ENCODE measurements at regions not wholly inside any gene's neighbourhood (a gene's known extent, or its start where the extent isn't known, plus 50 kb on each side); places are given as distances from the start of the nearest gene placed in this dataset.

DNA sequence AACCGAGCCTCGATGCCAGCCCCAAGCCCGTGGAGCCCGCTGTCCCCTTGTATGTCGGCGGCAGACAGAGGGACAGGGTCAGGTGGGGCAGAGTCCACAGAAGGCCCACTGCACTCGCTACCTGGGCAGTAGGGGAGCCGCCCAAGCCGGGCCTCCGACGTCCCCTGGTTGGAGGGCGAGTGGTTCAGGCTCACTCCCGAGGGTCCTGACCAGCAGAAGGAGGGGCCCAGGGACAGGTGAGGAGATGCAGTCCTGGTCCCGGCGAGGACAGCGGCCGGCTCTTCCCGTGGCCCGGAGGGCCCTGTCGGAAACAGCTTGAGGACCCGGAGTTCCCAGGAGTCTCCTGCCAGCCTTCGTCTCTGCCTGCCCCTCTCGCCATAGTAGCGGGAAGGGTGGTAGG lies 216.7 kb upstream of the SFSWAP start:
- Mint-ChIP-seq H3K4me1 (no peaks in the 10 kb centered on the region), H3K27ac (no peak overlapping the region), H3K27me3 (ENCODE audit: insufficient read depth, low read depth) (peaks cover 3% of the 10 kb centered on the region), H3K9me3 (no peaks in the 10 kb centered on the region), H3K36me3 (no peaks in the 10 kb centered on the region), H3K4me3 (no peak overlapping the region)
- Histone ChIP-seq H2AFZ (replicated peaks) (no peak overlapping the region), H3K79me2 (ENCODE audit: low read depth) (no peaks in the 10 kb centered on the region), H3F3A (ENCODE audit: low read depth) (no peaks in the 10 kb centered on the region), H3K9ac (no peak overlapping the region), H3K9me3 (ENCODE audit: low read depth) (no peaks in the 10 kb centered on the region), H3K27me3 (no peaks in the 10 kb centered on the region), H3K4me2 (no peak overlapping the region), H3K27ac (no peak overlapping the region), H3K36me3 (no peaks in the 10 kb centered on the region), H4K20me1 (ENCODE audit: low read depth) (no peaks in the 10 kb centered on the region), H3K4me1 (no peaks in the 10 kb centered on the region), H3K4me3 (no peak overlapping the region)
- DNase-seq (ENCODE audit: low spot score), result no peak
- TF ChIP-seq EZH2phosphoT487 (IDR thresholded peaks at IDR 0.05) (no peak), EZH2 (IDR thresholded peaks at IDR 0.05) (no peak), CTCF (IDR thresholded peaks at IDR 0.05) (no peak)

GRCh38 chr12:131494741-131495524 lies 216.0 kb upstream of the SFSWAP start:
- H3K4me1 Mint-ChIP-seq, result no peaks in the 10 kb centered on the region
- no peak for DNase-seq (ENCODE audit: low spot score)
- H3K4me2 ChIP-seq, result no peak overlapping the region
- H3F3A ChIP-seq (ENCODE audit: low read depth), result no peaks in the 10 kb centered on the region
- H3K27me3 ChIP-seq, result no peaks in the 10 kb centered on the region
- peaks cover 2% of the 10 kb centered on the region for H3K27me3 Mint-ChIP-seq (ENCODE audit: insufficient read depth, low read depth)
- no peak for TF ChIP-seq EZH2 (IDR thresholded peaks at IDR 0.05)
- H3K4me1 ChIP-seq, result no peaks in the 10 kb centered on the region
- no peak overlapping the region for H3K27ac Mint-ChIP-seq
- H4K20me1 ChIP-seq (ENCODE audit: low read depth), result no peaks in the 10 kb centered on the region
- no peaks in the 10 kb centered on the region for H3K36me3 Mint-ChIP-seq
- no peak overlapping the region for H3K4me3 ChIP-seq
- no peak overlapping the region for H3K27ac ChIP-seq
- no peak overlapping the region for H2AFZ ChIP-seq (replicated peaks)
- no peaks in the 10 kb centered on the region for H3K9me3 Mint-ChIP-seq
- H3K79me2 ChIP-seq (ENCODE audit: low read depth), result no peaks in the 10 kb centered on the region
- no peaks in the 10 kb centered on the region for H3K36me3 ChIP-seq
- no peaks in the 10 kb centered on the region for H3K9me3 ChIP-seq (ENCODE audit: low read depth)
- H3K9ac ChIP-seq, result no peak overlapping the region
- H3K4me3 Mint-ChIP-seq, result no peak overlapping the region

- Mint-ChIP-seq H3K36me3 (no peaks in the 10 kb centered on the region), H3K27ac (no peak overlapping the region), H3K4me3 (no peak overlapping the region), H3K27me3 (ENCODE audit: insufficient read depth, low read depth) (peaks cover 2% of the 10 kb centered on the region), H3K4me1 (no peaks in the 10 kb centered on the region), H3K9me3 (no peaks in the 10 kb centered on the region)
- Histone ChIP-seq H3K4me1 (no peaks in the 10 kb centered on the region), H3K36me3 (no peaks in the 10 kb centered on the region), H4K20me1 (ENCODE audit: low read depth) (no peaks in the 10 kb centered on the region), H3K4me3 (no peak overlapping the region), H3K27me3 (no peaks in the 10 kb centered on the region), H3K27ac (no peak overlapping the region), H3F3A (ENCODE audit: low read depth) (no peaks in the 10 kb centered on the region), H3K4me2 (no peak overlapping the region), H3K9ac (no peak overlapping the region), H3K79me2 (ENCODE audit: low read depth) (no peaks in the 10 kb centered on the region), H2AFZ (replicated peaks) (no peak overlapping the region), H3K9me3 (ENCODE audit: low read depth) (no peaks in the 10 kb centered on the region)
- no peak for DNase-seq (ENCODE audit: low spot score)
- TF ChIP-seq CTCF (IDR thresholded peaks at IDR 0.05) (no peak), EZH2 (IDR thresholded peaks at IDR 0.05) (no peak), EZH2phosphoT487 (IDR thresholded peaks at IDR 0.05) (no peak)
These were observed 212.9 kb upstream of the SFSWAP start for GRCh38 chr12:131497966-131498365.

DNA sequence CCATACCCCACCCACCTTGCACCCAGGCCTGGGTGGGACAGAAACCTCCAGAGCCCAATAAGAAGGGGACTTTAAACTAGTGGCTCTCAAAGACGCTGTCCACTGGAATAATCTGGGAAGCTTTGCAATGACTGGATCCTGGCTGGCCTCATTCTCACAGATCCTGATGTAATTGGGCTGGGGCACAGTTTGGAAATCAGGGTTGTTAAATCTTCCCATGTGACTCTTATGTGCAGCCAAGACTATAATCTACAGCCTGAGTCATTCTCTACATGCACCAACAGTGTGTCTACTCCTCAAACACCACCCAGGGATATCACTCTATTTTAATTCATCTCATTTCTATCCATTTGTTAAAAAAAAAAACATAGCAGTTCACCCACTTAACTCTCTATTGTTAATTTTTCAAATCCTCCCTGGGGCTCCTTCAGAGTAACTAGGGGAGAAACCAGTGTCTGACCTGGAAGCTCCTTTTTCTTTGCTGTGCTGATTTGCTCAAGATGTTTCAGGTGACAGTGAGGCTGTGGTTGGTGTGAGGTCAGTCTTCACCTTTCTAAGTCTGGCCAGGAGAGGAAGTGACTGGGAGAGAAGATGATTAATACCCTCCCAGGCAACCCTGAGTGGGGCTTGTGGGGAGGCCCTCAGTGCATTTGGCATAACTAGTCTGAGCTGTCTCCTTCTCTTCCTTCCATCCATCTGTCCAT lies 211.6 kb upstream of the SFSWAP start:
- Mint-ChIP-seq H3K9me3 (no peaks in the 10 kb centered on the region), H3K4me3 (no peak overlapping the region)

More for the DNA sequence above, 211.6 kb upstream of the SFSWAP start:
- H3K9me3 ChIP-seq (ENCODE audit: low read depth), result no peaks in the 10 kb centered on the region
- Mint-ChIP-seq H3K27me3 (ENCODE audit: insufficient read depth, low read depth) (peaks cover 2% of the 10 kb centered on the region), H3K36me3 (no peaks in the 10 kb centered on the region), H3K4me1 (no peaks in the 10 kb centered on the region), H3K27ac (no peak overlapping the region)
- DNase-seq (ENCODE audit: low spot score), result no peak
- H3K9ac ChIP-seq, result no peak overlapping the region
- H3K4me2 ChIP-seq, result no peak overlapping the region
- H3F3A ChIP-seq (ENCODE audit: low read depth), result no peaks in the 10 kb centered on the region
- H3K27me3 ChIP-seq, result no peaks in the 10 kb centered on the region
- no peaks in the 10 kb centered on the region for H4K20me1 ChIP-seq (ENCODE audit: low read depth)
- H3K4me1 ChIP-seq, result no peaks in the 10 kb centered on the region
- H3K27ac ChIP-seq, result no peak overlapping the region
- H3K79me2 ChIP-seq (ENCODE audit: low read depth), result no peaks in the 10 kb centered on the region
- no peaks in the 10 kb centered on the region for H3K36me3 ChIP-seq
- TF ChIP-seq EZH2 (IDR thresholded peaks at IDR 0.05) (no peak), CTCF (IDR thresholded peaks at IDR 0.05) (no peak), EZH2phosphoT487 (IDR thresholded peaks at IDR 0.05) (no peak)
- no peak overlapping the region for H2AFZ ChIP-seq (replicated peaks)
- no peak overlapping the region for H3K4me3 ChIP-seq
